HepG2 (cell line): ENCODE measurements at regions not wholly inside any gene's neighbourhood (a gene's known extent, or its start where the extent isn't known, plus 50 kb on each side); places are given as distances from the start of the nearest gene placed in this dataset.

Source experiments
- CTCF ChIP-seq: sonication (generic); formaldehyde crosslinking; IDR thresholded peaks from 2 replicates; pipeline ENCODE4 v1.5.0; 2020; ENCODE audit warnings: mild to moderate bottlenecking, missing genetic modification reagents, moderate library complexity
- EP300 ChIP-seq, 3 experiments: sonication (generic) in 1 of 3; formaldehyde crosslinking in 1 of 3; IDR thresholded peaks; 2 replicates each; pipeline versions ENCODE4 v1.5.1 to v1.6.1; 2011 to 2020; ENCODE audit warnings: low read depth in 2 of 3, low read length in 2 of 3, borderline replicate concordance in 1 of 3, improper control_type of control experiment in 1 of 3, mild to moderate bottlenecking in 1 of 3, missing genetic modification reagents in 1 of 3, moderate library complexity in 1 of 3
- HDAC2 ChIP-seq: sonication (generic); formaldehyde crosslinking; IDR thresholded peaks from 2 replicates; pipeline ENCODE4 v1.4.0; 2020; ENCODE audit warnings: missing genetic modification reagents
- JUND ChIP-seq: sonication (generic); formaldehyde crosslinking; IDR thresholded peaks from 2 replicates; pipeline ENCODE4 v1.8.0; 2022; ENCODE audit warnings: mild to moderate bottlenecking, missing genetic modification reagents
- MAFF ChIP-seq: IDR thresholded peaks from 2 replicates; pipeline ENCODE4 v1.6.1; 2011; ENCODE audit warnings: low read depth, low read length, improper control_type of control experiment
- MXI1 ChIP-seq: IDR thresholded peaks from 3 replicates; pipeline ENCODE4 v1.6.1; 2012; ENCODE audit warnings: low read depth, low read length, inconsistent platforms, borderline replicate concordance
- NFYB ChIP-seq: sonication (generic); formaldehyde crosslinking; IDR thresholded peaks from 2 replicates; pipeline ENCODE4 v1.4.0; 2020; ENCODE audit warnings: missing genetic modification reagents
- PHF8 ChIP-seq: sonication (generic); formaldehyde crosslinking; IDR thresholded peaks from 2 replicates; pipeline ENCODE4 v1.5.0; 2020; ENCODE audit warnings: missing genetic modification reagents
- ZKSCAN8 ChIP-seq: IDR thresholded peaks from 2 replicates; pipeline ENCODE4 v1.6.1; 2016; ENCODE audit warnings: borderline replicate concordance, missing genetic modification reagents, missing compliant biosample characterization
- ZNF557 ChIP-seq: sonication (generic); formaldehyde crosslinking; IDR thresholded peaks from 2 replicates; pipeline ENCODE4 v1.4.0; 2020; ENCODE audit warnings: missing genetic modification reagents
- TF ChIP-seq, protein P1 (sequence below): sonication (generic); formaldehyde crosslinking; IDR thresholded peaks from 2 replicates; pipeline ENCODE4 v1.5.1; 2020; ENCODE audit warnings: mild to moderate bottlenecking, missing genetic modification reagents, moderate library complexity

GRCh38 chr2:158882297-158882696 lies 86.1 kb upstream of the TANC1 start:
- no peak for TF ChIP-seq MAFF
- TF ChIP-seq EP300 (IDR thresholded peaks at IDR 0.05; ENCODE audit: low read depth in 2 of 2, low read length in 2 of 2): no peak
- no peak for TF ChIP-seq EP300 (CRISPR knock-in tag; IDR thresholded peaks at IDR 0.05; ENCODE audit: borderline replicate concordance)
- TF ChIP-seq CTCF: no peak
- TF ChIP-seq JUND (CRISPR knock-in tag): no peak
- TF ChIP-seq MXI1: no peak
- no peak for TF ChIP-seq PHF8
- no peak for TF ChIP-seq NFYB
- TF ChIP-seq HDAC2 (CRISPR knock-in tag): no peak
- TF ChIP-seq, protein P1, sequence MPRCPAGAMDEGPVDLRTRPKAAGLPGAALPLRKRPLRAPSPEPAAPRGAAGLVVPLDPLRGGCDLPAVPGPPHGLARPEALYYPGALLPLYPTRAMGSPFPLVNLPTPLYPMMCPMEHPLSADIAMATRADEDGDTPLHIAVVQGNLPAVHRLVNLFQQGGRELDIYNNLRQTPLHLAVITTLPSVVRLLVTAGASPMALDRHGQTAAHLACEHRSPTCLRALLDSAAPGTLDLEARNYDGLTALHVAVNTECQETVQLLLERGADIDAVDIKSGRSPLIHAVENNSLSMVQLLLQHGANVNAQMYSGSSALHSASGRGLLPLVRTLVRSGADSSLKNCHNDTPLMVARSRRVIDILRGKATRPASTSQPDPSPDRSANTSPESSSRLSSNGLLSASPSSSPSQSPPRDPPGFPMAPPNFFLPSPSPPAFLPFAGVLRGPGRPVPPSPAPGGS (CRISPR knock-in tag): no peak
- no peak for TF ChIP-seq ZNF557
- TF ChIP-seq ZKSCAN8 (CRISPR knock-in tag): no peak
